ENCODE measurements at regions not wholly inside any gene's neighbourhood (a gene's known extent, or its start where the extent isn't known, plus 50 kb on each side); places are given as distances from the start of the nearest gene placed in this dataset.
"Not testable (repeated sequence)": the region's sequence is repeated elsewhere in the genome, so short reads cannot be mapped to it uniquely, and the experiment has no call there.

GRCh38 chr20:33927724-33928123, 66.0 kb upstream of the RALY start:
- Histone ChIP-seq H3K27me3 (ENCODE audit: control insufficient read depth, insufficient read depth, low read length) (peaks cover 3% of the 10 kb centered on the region; the same call in 1 of the 2 replicates), H3K4me3 (ENCODE audit: low read depth, low read length) (no peak overlapping the region), H3K36me3 (ENCODE audit: control insufficient read depth, insufficient read depth, low read length) (no peaks in the 10 kb centered on the region)
- no peak for TF ChIP-seq CTCF (IDR thresholded peaks at IDR 0.05; ENCODE audit: insufficient read depth, low read depth, low read length)
- CTCF ChIA-PET = interaction anchor here (1.1 to 2.1 kb wide), 4 partner anchors 9 to 185 kb away, joined by 3 to 7 read pairs (median 5); no protein-coding TSS in a partner anchor
- POLR2A ChIA-PET = no interaction called here
- DNase-seq (ENCODE audit: low read depth) = no peak

GRCh38 chr20:33929917-33930316, 63.8 kb upstream of the RALY start:
- Histone ChIP-seq H3K27me3 (ENCODE audit: control insufficient read depth, insufficient read depth, low read length) (peaks cover 3% of the 10 kb centered on the region; the same call in 1 of the 2 replicates), H3K4me3 (ENCODE audit: low read depth, low read length) (no peak overlapping the region), H3K36me3 (ENCODE audit: control insufficient read depth, insufficient read depth, low read length) (no peaks in the 10 kb centered on the region)
- ChIA-PET CTCF (interaction anchor here (1.8 kb wide), 1 partner anchor 15 kb away, joined by 6 read pairs; no protein-coding TSS in a partner anchor), POLR2A (no interaction called here)
- TF ChIP-seq CTCF (IDR thresholded peaks at IDR 0.05; ENCODE audit: insufficient read depth, low read depth, low read length) = no peak
- DNase-seq (ENCODE audit: low read depth) = no peak

- ChIA-PET CTCF (interaction anchor here (0.7 to 1.6 kb wide), 11 partner anchors 17 to 195 kb away, joined by 3 to 7 read pairs (median 4); no protein-coding TSS in a partner anchor), POLR2A (no interaction called here)
- peaks cover 3% of the 10 kb centered on the region; the same call in 1 of the 2 replicates for H3K27me3 ChIP-seq (ENCODE audit: control insufficient read depth, insufficient read depth, low read length)
- peak; percentile 49 for TF ChIP-seq CTCF (IDR thresholded peaks at IDR 0.05; ENCODE audit: insufficient read depth, low read depth, low read length)
- H3K36me3 ChIP-seq (ENCODE audit: control insufficient read depth, insufficient read depth, low read length) = no peaks in the 10 kb centered on the region
- no peak for DNase-seq (ENCODE audit: low read depth)
- H3K4me3 ChIP-seq (ENCODE audit: low read depth, low read length) = no peak overlapping the region
Observed at GRCh38 chr20:33933469-33933909, 60.2 kb upstream of the RALY start.

GRCh38 chr20:33936656-33937055, 57.1 kb upstream of the RALY start:
- Histone ChIP-seq H3K27me3 (ENCODE audit: control insufficient read depth, insufficient read depth, low read length) (no peaks in the 10 kb centered on the region; the same call in 1 of the 2 replicates), H3K4me3 (ENCODE audit: low read depth, low read length) (no peak overlapping the region), H3K36me3 (ENCODE audit: control insufficient read depth, insufficient read depth, low read length) (no peaks in the 10 kb centered on the region)
- no peak for TF ChIP-seq CTCF (IDR thresholded peaks at IDR 0.05; ENCODE audit: insufficient read depth, low read depth, low read length)
- DNase-seq (ENCODE audit: low read depth) = no peak
- POLR2A ChIA-PET = no interaction called here
- CTCF ChIA-PET = interaction anchor here (0.6 to 1.0 kb wide), 2 partner anchors 9 to 73 kb away, joined by 3 read pairs; no protein-coding TSS in a partner anchor

GRCh38 chr20:33939031-33939430, 54.7 kb upstream of the RALY start:
- H3K36me3 ChIP-seq (ENCODE audit: control insufficient read depth, insufficient read depth, low read length); H3K27me3 ChIP-seq (ENCODE audit: control insufficient read depth, insufficient read depth, low read length); POLR2A ChIA-PET; H3K4me3 ChIP-seq (ENCODE audit: low read depth, low read length); DNase-seq (ENCODE audit: low read depth): not testable (repeated sequence)
- CTCF ChIA-PET = interaction anchor here (2.1 kb wide), 1 partner anchor 13 kb away, joined by 7 read pairs; no protein-coding TSS in a partner anchor

- POLR2A ChIA-PET = no interaction called here
- CTCF ChIA-PET = no interaction called here
- H3K27me3 ChIP-seq (ENCODE audit: control insufficient read depth, insufficient read depth, low read length) = no peaks in the 10 kb centered on the region; the same call in 1 of the 2 replicates
- no peaks in the 10 kb centered on the region for H3K36me3 ChIP-seq (ENCODE audit: control insufficient read depth, insufficient read depth, low read length)
- no peak overlapping the region for H3K4me3 ChIP-seq (ENCODE audit: low read depth, low read length)
- TF ChIP-seq CTCF (IDR thresholded peaks at IDR 0.05; ENCODE audit: insufficient read depth, low read depth, low read length) = no peak
- no peak for DNase-seq (ENCODE audit: low read depth)
Observed at GRCh38 chr20:33940666-33941065, 53.0 kb upstream of the RALY start.
